Suprapubic skin (tissue), 4 donors: ENCODE measurements at regions not wholly inside any gene's neighbourhood (a gene's known extent, or its start where the extent isn't known, plus 50 kb on each side); places are given as distances from the start of the nearest gene placed in this dataset.

Source experiments
- DNase-seq, 2 donors: peaks; one replicate each; pipeline ENCODE4 v3.0.0-alpha.2; 2019; ENCODE audit warnings: low spot score in 2 of 2
- H3K27ac ChIP-seq: fragments of 200-600 bp; sonication (generic); one replicate; pipeline ENCODE4 v1.5.1; 2019
- H3K27me3 ChIP-seq: fragments of 200-600 bp; sonication (generic); one replicate; pipeline ENCODE4 v1.5.1; 2019
- H3K36me3 ChIP-seq: fragments of 200-600 bp; sonication (generic); one replicate; pipeline ENCODE4 v1.5.1; 2019
- H3K4me1 ChIP-seq: fragments of 200-600 bp; sonication (generic); one replicate; pipeline ENCODE4 v1.5.1; 2019
- H3K4me3 ChIP-seq: fragments of 200-600 bp; sonication (generic); one replicate; pipeline ENCODE4 v1.5.1; 2019; ENCODE audit warnings: mild to moderate bottlenecking
- H3K9me3 ChIP-seq: fragments of 200-600 bp; sonication (generic); one replicate; pipeline ENCODE4 v1.5.1; 2019
- EP300 ChIP-seq: sonication (generic); formaldehyde crosslinking; IDR thresholded peaks from one replicate; pipeline ENCODE4 v1.6.1; 2017; ENCODE audit warnings: antibody characterized with exemption
- POLR2A ChIP-seq, 2 donors: fragments of 450-650 bp; IDR thresholded peaks; one replicate each; pipeline ENCODE4 v1.6.1; 2017; ENCODE audit warnings: antibody characterized with exemption in 2 of 2, mild to moderate bottlenecking in 2 of 2, moderate library complexity in 2 of 2
- POLR2AphosphoS5 ChIP-seq, 3 donors: sonication (generic); formaldehyde crosslinking; IDR thresholded peaks; one replicate each; pipeline ENCODE4 v1.6.1; 2017; ENCODE audit warnings: antibody characterized with exemption in 3 of 3
- WGBS: methylation state at CpG from one replicate; pipeline ENCODE4 v1.1.5; 2018; 5-methylcytosine and 5-hydroxymethylcytosine counted together
- TF ChIP-seq, protein P1 (sequence below), 2 donors: fragments of 200-600 bp in 1 of 2; fragments of 450-650 bp in 1 of 2; sonication (generic) in 1 of 2; IDR thresholded peaks; one replicate each; pipeline ENCODE4 v1.5.1; 2016 to 2019; ENCODE audit warnings: antibody characterized with exemption in 2 of 2, mild to moderate bottlenecking in 1 of 2, moderate library complexity in 1 of 2

DNA sequence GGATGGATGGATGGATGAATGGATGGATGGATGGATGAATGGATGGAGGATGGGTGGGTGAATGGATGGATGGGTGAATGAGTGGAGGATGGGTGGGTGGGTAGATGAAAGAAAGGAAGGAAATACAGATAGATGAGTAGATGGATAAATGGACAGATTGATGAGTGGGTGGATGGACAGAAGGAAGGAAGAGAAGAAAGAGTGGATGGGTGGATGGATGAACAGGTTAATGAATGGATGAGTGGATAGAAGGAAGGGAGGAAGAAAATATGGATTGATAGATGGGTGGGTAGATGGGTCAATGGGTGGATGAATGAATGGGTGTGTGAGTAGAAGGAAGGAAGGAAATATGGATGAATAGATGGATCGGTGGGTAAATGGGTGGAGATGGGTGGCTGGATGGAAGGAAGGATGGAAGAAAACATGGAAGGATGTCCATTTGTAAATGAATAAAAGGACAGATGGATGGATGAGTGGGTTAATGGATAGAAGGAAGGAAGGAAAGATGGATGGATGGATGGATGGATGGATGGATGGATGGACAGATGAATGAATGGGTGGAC, 97.3 kb upstream of the TNRC6C start:
- peaks cover 7% of the 10 kb centered on the region for H3K27me3 ChIP-seq
- no peak for DNase-seq
- no peak for TF ChIP-seq POLR2A (IDR thresholded peaks at IDR 0.05)
- TF ChIP-seq POLR2AphosphoS5 (IDR thresholded peaks at IDR 0.05): no peak
- peaks cover 24% of the 10 kb centered on the region for H3K4me1 ChIP-seq
- 100% methylated on average over 1 of the region's 1 CpG for WGBS
- H3K9me3 ChIP-seq: no peaks in the 10 kb centered on the region
- H3K27ac ChIP-seq: no peak overlapping the region
- H3K4me3 ChIP-seq: no peak overlapping the region
- no peaks in the 10 kb centered on the region for H3K36me3 ChIP-seq

DNA sequence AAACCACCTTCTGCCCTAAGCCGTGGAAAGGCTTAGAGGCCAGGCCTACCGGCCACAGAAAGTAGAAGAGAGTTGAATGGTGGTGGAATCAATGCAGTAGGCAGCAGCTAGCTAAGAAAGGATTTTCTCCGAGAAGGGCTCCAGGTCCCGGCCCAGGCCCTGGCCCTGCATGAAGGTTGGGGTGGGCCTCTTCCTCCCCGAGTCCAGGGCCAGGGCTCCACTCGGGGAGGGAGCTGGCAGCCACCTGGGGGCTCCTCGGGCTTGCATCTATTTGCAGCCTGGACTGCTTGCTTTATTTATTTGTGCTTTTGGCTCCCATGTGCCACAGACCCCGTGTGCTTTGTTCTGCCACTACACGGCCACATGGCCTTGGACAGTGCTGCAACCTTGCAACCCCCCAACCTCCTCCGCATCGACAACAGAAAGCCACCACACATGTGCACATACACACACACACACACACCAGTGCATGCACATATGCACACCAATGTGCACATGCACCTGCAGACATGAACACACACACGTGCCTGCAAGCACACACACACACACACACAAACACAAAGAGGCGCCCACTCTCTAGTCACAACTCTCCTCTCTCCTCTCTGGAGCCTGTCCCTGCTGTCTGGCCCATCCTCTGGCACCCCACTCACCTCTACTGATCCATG, 96.4 kb upstream of the TNRC6C start:
- H3K4me3 ChIP-seq: no peak overlapping the region
- DNase-seq: no peak
- no peak for TF ChIP-seq POLR2AphosphoS5 (IDR thresholded peaks at IDR 0.05)
- TF ChIP-seq, protein P1, sequence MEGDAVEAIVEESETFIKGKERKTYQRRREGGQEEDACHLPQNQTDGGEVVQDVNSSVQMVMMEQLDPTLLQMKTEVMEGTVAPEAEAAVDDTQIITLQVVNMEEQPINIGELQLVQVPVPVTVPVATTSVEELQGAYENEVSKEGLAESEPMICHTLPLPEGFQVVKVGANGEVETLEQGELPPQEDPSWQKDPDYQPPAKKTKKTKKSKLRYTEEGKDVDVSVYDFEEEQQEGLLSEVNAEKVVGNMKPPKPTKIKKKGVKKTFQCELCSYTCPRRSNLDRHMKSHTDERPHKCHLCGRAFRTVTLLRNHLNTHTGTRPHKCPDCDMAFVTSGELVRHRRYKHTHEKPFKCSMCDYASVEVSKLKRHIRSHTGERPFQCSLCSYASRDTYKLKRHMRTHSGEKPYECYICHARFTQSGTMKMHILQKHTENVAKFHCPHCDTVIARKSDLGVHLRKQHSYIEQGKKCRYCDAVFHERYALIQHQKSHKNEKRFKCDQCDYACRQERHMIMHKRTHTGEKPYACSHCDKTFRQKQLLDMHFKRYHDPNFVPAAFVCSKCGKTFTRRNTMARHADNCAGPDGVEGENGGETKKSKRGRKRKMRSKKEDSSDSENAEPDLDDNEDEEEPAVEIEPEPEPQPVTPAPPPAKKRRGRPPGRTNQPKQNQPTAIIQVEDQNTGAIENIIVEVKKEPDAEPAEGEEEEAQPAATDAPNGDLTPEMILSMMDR (IDR thresholded peaks at IDR 0.05): no peak
- no peak for TF ChIP-seq POLR2A (IDR thresholded peaks at IDR 0.05)
- no peak for TF ChIP-seq EP300
- H3K9me3 ChIP-seq: no peaks in the 10 kb centered on the region
- H3K36me3 ChIP-seq: no peaks in the 10 kb centered on the region
- no peak overlapping the region for H3K27ac ChIP-seq
- peaks cover 24% of the 10 kb centered on the region for H3K4me1 ChIP-seq
- peaks cover 6% of the 10 kb centered on the region for H3K27me3 ChIP-seq
- 80% methylated on average over 10 of the region's 13 CpGs for WGBS

DNA sequence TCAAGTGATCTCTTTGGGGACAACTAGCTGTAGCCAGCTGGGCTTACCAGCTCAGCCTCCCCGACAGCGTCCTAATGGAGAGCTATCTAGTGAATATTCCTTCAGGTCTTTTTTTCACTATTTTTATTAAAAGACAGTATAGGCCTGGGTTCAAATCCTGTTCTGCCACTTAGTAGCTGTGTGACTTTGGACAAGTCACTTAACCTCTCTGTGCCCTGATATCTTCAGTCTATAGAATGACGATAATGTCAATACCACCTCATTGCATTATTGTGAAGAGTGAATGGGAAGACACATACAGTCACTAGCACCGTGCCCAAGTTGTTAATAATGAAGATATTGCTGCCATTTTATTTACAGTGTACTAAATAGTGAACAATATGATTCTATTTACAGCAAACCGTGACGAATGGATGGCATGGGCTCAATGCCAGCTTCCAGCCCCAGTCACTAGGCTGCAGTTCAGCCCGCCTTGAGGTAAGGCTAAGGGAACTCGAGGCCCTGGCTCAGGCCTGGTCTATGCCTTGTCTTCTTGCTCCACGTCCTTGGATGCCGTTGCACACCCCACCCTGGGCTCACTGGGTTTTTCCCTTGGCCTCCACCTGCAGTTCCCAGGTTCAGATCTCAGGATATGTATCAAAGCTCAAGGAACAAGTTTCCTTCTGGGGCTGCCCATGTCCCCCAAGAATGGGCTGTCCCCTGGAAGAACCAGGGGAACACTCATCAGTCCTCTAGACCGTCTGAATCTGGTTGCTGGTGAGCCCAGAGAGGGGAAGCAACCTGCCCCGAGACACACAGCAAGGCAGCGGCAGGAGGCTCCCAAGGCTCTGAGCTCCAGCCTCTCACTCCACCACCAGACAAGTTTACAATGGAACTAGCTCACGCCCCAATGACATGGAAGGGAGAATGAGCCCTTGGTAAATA, 95.4 kb upstream of the TNRC6C start:
- TF ChIP-seq POLR2A (IDR thresholded peaks at IDR 0.05) (no peak), POLR2AphosphoS5 (IDR thresholded peaks at IDR 0.05) (no peak), EP300 (no peak)
- TF ChIP-seq, protein P1 (IDR thresholded peaks at IDR 0.05): no peak
- DNase-seq: no peak

DNA sequence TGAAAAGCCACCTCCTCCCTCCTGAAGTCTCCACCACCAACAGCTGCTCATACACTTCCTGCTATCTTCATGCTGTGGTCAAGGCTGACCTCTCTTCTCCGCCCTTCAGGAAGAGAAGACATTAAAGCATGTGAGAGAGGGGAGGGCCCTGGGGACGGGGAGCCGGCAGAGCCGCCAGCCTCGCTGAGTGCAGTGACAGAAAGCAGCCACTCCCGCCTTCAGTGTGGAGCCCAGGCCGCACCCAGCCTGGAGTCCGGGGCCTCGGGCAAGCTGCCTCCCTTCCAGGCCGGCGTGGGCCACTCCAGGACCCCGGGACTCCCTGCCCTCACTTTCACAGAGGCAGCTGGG, 94.7 kb upstream of the TNRC6C start:
- Histone ChIP-seq H3K27ac (peak overlapping the region; percentile 31), H3K27me3 (peaks cover 6% of the 10 kb centered on the region), H3K4me1 (peaks cover 24% of the 10 kb centered on the region), H3K9me3 (no peaks in the 10 kb centered on the region), H3K36me3 (no peaks in the 10 kb centered on the region), H3K4me3 (no peak overlapping the region)
- TF ChIP-seq POLR2AphosphoS5 (IDR thresholded peaks at IDR 0.05): no peak
- TF ChIP-seq, protein P1 (IDR thresholded peaks at IDR 0.05): no peak
- TF ChIP-seq EP300: no peak
- no peak for TF ChIP-seq POLR2A (IDR thresholded peaks at IDR 0.05)
- WGBS: 50% methylated on average over 1 of the region's 12 CpGs
- DNase-seq: no peak

More for the DNA sequence above, 95.4 kb upstream of the TNRC6C start:
- H3K27me3 ChIP-seq: peaks cover 6% of the 10 kb centered on the region
- no peak overlapping the region for H3K27ac ChIP-seq
- no peaks in the 10 kb centered on the region for H3K9me3 ChIP-seq
- H3K4me3 ChIP-seq: no peak overlapping the region
- H3K36me3 ChIP-seq: no peaks in the 10 kb centered on the region
- H3K4me1 ChIP-seq: peaks cover 24% of the 10 kb centered on the region
- WGBS: 80% methylated on average over 14 of the region's 14 CpGs

DNA sequence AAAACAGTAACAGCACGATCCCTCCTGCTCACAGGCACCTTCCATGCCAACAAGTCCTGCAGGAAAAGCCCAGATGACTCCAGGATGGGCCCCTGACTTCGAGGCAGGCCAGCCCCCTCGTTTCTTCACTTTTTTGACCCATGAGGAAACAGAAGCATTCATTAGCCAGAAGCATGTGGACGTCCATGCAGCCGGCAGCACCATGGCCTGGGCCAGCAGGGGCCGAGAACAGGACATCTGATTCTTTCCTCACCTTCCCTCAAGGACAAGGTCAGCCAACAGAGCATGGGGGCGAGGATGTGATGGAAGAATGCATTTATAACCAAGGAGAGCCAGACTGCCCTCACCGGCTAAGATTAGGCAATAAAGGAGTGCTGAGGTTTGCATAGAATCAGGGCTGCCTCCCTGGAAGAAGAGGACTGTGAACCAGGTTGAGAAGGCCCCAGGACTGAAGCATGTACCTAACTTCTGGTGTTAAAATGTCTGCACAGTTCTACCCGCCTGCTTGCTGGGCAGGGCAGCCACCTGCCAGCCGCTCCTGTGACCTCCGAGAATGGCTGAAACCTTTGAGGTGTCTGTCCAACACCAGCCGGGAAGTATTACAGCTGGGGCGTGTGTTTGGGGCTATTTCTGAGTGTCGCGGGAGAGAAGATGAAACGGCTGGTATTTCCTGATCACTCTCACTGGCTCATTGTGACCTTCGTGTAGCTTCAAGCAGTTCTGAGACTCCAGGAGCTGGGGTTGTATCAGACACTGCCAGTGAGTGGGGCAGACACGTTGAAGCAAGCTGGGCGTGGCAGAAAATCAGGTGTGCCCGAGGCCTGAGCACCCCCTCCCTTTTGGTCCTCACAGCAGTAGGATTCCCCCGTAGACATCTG, 94.0 kb upstream of the TNRC6C start:
- no peak overlapping the region for H3K4me3 ChIP-seq
- WGBS: 58% methylated on average over 17 of the region's 21 CpGs
- H3K27me3 ChIP-seq: peaks cover 3% of the 10 kb centered on the region
- no peaks in the 10 kb centered on the region for H3K36me3 ChIP-seq
- H3K9me3 ChIP-seq: no peaks in the 10 kb centered on the region
- TF ChIP-seq EP300 (no peak), POLR2A (IDR thresholded peaks at IDR 0.05) (no peak), POLR2AphosphoS5 (IDR thresholded peaks at IDR 0.05) (no peak)
- TF ChIP-seq, protein P1 (IDR thresholded peaks at IDR 0.05): no peak
- DNase-seq: no peak
- peak overlapping the region; percentile 31 for H3K27ac ChIP-seq
- H3K4me1 ChIP-seq: peaks cover 24% of the 10 kb centered on the region
